ENCODE measurements at regions not wholly inside any gene's neighbourhood (a gene's known extent, or its start where the extent isn't known, plus 50 kb on each side); places are given as distances from the start of the nearest gene placed in this dataset.

GRCh38 chr12:92528586-92528985 lies 174.2 kb upstream of the PLEKHG7 start:
- no peak for DNase-seq

DNA sequence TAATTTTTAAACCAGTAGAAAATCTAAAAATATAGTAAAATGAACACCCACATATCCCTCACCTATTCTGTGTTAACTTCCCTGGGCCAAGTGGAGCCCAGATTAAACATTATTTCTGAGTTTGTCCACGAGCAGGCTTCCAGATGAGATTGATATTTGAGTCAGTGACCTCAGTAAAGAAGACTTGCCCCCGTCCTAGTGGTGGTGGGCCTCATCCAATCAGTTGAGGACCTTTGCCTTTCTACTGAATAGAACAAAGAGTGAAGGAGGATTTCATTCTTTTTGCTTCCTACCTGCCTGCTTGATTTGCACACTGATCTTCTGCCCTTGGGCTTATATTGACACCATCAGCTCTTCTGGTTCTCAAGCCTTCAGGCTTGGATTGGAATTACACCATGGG lies 174.7 kb upstream of the PLEKHG7 start:
- no peak for DNase-seq

- DNase-seq = no peak
Measured at GRCh38 chr12:92524489-92524888, 178.3 kb upstream of the PLEKHG7 start.

GRCh38 chr12:92520511-92520910 lies 182.3 kb upstream of the PLEKHG7 start:
- DNase-seq = no peak

- DNase-seq = no peak
Measured at GRCh38 chr12:92519284-92519683, 183.5 kb upstream of the PLEKHG7 start.

- DNase-seq = no peak
Measured at GRCh38 chr12:92518071-92518470, 184.7 kb upstream of the PLEKHG7 start.

GRCh38 chr12:92516277-92516600 lies 186.6 kb upstream of the PLEKHG7 start:
- no peak for DNase-seq

GRCh38 chr12:92513231-92513730 lies 189.5 kb upstream of the PLEKHG7 start:
- DNase-seq = no peak

GRCh38 chr12:92511786-92512185 lies 191.0 kb upstream of the PLEKHG7 start:
- DNase-seq = no peak

DNA sequence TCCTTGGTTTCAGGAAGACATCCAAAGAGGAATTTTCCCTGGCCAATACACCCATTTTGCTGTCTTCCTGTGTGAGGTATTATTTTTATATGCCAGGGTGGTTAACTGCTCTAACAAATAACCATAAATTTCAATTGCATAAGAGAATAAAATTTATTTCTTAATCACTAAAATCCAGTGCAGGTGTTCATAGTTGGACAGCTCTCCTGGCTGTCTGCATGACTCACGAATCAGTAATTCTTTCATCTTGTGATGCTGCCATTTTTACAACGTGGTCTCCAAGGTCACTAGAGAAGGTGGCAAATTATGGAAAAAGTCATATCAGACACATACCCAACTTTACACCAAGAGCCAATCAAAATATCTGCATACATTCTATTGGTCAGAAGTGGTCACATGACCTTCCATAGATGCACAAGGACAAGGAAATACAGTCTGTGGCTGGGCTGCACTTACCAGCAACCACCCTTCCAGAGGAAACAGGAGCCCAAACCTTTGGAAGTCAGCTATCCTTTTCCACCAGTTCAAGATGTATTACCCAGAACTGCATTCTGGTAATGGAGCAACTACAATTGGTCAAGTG lies 193.5 kb upstream of the PLEKHG7 start:
- DNase-seq = no peak

DNA sequence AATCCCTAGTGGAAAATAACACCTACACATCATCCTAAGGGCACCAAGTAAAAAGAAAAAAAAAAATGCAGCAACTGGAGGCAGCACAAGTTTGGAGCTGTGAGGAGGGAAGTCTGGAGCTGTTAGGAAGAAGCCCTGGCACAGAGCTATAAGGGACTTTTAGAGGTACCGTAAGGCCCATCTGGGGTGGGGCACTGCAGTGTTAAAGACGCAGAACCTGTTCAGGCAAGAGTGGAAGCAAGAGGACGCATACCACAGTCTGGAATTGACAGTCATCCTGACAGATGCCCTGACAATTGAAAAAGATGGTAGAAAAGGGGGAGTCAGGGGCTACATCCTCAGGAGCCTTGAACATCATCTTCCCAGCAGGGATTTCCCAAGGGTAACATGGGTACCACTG lies 195.9 kb upstream of the PLEKHG7 start:
- no peak for DNase-seq

DNA sequence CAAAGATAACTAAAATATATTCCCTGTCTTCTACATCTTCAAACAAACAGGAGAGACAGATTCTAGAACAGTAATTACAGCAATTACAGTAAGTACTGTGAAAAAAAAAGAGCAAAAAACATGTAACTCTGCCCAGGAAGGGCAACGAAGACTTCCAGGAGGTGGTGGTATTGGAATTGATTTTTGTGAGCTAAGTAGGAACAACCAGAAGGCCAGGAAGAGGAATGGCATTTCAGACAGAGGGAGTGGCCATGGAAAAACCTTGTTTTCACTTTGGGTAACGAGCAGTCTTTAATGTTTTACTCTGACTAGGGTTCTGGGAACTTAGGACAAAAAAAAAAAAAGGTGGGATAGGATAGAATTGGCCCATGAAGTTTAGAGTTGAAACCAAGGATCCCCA lies 196.3 kb upstream of the PLEKHG7 start:
- no peak for DNase-seq

- DNase-seq = peak; percentile 64
Measured at GRCh38 chr12:92505254-92506231, 197.2 kb upstream of the PLEKHG7 start.

DNA sequence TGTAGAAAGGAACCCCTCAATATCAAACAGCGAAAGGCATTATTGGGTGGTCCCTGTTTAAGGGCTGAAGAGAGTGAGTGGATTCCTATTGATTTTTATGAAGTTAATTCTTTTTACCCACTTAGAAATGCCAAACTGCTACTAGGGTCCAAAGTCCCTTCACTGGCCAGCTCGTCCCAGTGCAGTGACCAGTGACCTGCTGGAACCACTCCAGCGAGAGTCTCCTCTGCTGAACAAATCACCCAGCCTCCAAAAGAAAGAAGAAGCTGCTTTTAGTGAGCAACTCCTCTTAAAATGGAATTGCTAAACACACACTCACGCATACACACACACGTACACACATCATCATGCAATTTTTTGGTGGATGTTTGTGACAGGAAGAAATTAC lies 198.2 kb upstream of the PLEKHG7 start:
- DNase-seq = no peak

DNA sequence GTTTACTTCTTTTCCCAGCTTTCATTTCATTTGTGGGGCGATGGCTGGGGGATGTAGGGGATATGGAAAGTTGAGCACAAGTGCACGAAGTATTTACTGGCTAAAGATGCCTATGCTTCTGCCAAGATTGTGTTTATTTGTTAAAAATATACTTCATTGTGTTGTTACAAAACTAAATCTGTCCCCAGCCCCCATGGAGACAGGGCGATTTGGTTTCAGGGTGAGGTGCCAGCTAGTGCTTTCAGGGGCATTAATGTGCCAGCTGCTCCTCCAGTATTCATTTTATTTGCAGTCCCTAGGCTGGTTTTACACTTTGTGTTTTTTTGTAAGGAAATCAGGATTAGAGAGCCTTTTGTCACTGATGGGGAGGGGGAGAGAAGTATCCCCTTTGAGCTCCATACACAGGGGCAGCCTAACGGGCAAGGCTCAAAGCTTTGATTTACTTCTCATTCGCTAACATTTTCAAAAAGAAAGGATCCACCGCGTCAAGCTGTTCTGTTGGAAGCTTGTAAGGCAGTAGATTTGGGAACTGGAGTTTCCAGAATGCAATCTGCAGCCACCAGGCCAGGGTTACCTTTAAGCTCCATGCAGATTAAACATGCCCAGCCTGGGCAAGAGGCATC lies 198.7 kb upstream of the PLEKHG7 start:
- no peak for DNase-seq

DNA sequence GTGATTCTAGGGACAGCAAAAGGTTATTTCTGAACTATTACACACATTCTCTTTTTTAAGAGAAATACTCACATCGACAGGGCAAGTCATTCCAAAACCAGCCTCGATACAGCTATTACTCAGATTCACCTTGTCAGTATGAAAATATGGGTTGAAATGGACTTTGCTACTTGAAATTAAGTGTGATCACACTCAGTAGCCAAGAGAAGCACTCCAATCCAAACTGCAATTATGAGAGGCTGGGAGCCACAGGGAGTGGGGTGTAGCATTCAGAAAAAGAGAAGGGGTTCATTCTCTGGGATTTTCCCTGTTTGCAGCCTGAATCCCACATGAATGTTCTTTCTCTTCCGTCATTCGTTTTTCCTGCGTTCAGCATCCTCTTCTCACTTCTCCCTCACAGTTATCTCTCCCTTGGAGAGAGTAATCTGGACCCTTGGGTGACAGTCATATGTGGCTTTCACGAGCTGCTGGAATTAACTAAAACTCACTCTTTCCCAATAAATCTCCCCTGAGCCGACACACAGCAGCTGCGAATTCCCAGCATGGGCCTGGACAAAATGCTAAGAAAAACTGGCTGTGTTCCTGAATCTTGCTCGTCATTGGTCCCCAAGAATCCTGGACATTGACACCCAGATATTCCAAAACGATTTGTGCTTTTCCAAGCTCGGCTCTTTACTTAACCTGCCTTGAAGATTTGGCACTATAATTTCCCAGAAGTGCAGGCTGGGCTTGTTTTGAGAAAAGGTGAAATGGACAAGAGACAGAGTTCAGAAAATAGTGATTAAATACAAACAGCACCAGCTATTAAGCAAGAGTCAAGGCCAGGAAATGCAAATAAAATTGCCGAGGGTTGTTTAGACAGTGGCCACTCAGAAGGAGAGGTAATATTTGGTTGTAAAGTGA lies 199.5 kb upstream of the PLEKHG7 start:
- DNase-seq = peak; percentile 8

GRCh38 chr12:92502417-92503028 lies 200.3 kb upstream of the PLEKHG7 start:
- peak; percentile 1 for DNase-seq

GRCh38 chr12:92496790-92497189 lies 206.0 kb upstream of the PLEKHG7 start:
- no peak for DNase-seq

GRCh38 chr12:92495108-92495507 lies 207.7 kb upstream of the PLEKHG7 start:
- no peak for DNase-seq

- DNase-seq = no peak
Measured at GRCh38 chr12:92493816-92494215, 209.0 kb upstream of the PLEKHG7 start.

DNA sequence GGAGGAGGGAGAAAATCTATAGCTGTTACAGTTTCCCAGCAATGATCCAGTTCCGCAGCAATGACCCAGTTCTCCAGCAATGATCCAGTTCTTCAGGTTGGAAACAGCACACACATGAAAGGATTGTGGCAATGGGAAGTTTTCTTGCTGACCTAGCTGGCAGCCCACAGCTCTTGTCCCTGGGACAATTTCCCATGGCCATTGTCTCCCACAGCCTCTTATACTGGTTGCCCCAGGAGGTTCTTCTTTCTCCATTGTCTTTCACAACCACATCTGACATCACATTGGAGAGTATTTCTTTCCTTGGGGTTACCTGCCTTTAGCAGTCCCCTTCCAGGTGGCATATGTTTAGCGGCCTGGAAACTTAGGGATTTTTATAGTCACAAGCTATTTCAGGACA lies 209.8 kb upstream of the PLEKHG7 start:
- DNase-seq = no peak

- no peak for DNase-seq
Measured at GRCh38 chr12:92492291-92492690, 210.5 kb upstream of the PLEKHG7 start.
